Renal cortical epithelial cell (primary cell): ENCODE measurements at regions not wholly inside any gene's neighbourhood (a gene's known extent, or its start where the extent isn't known, plus 50 kb on each side); places are given as distances from the start of the nearest gene placed in this dataset.

Source experiments
- DNase-seq: peaks from one replicate; pipeline ENCODE4 v3.0.0-alpha.2; 2011; ENCODE audit warnings: low read depth

DNA sequence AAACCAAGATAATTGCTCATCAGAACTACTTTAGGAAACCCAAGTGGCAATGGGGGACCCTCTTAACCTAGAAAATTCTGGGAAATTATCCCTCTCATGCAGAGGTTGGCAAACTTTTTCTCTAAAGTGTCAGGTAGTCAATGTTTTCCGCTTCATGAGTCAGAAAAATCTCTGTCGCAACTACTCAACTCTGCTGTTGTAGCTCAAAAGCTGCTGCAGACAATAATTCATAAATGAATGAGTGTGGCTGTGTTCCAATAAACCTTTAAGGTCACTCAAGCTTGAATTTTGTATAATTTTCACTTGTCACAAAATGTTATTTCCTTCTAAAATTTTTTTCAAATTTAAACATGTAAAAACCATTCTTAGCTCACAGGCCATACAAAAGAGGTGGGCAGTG, 193.4 kb upstream of the MID1 start:
- peak; percentile 1 for DNase-seq

DNA sequence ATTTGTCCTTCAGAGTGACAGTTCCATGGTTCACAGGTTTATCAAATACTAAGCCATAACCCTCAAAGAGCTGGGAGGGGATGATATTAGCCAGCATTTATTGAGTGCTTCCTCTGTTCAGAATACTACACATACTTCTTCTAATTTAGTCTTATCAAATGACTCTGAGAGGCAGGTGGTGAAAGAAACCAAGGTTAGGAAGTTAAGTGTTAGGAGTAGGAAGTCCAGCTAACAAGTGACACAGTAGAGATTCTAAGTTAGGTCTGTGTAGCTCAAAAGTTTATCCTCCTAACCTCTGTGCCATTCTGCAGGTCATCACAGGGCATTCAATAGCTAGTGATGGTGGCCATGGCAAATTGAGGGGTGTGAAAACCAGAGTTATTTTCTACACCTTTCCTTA, 198.3 kb upstream of the MID1 start:
- no peak for DNase-seq

DNA sequence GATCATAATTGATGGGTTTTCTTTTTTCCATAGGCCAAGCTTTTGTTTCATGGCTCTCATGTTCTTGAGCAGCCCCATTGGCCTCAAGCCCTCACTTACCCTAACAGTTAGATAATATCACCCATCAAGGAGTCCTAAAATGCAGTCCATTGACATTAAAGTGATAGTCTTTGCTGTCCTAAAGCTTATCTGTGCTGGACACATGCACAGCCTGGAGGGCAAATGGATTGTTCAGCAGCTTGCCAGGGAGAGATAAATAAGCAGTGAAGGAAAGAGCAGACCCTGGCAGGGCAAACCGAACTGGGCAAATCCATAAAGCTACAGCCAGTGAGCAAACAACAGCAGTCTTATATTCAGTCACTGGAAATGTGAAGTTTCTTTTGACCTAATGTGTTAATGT, 199.6 kb upstream of the MID1 start:
- no peak for DNase-seq

DNA sequence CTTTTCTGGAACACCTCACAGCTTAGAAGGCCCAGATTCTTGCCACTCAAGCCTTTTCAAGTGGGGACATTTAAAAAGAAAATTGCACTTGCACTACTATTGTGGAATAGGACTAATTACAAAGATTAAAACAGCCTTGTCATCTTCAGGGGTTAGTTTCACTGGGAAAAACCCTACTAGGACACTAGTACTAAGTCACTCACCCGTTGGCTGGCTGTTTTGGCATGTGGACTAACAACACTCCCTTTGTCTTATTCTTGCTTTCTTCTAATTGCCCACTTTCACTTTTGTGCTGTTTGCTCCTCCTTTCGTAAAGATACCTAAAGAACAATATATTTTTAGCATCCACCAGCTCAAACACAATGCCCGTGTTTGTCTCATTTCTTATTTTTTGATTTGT, 200.9 kb upstream of the MID1 start:
- DNase-seq = no peak

DNA sequence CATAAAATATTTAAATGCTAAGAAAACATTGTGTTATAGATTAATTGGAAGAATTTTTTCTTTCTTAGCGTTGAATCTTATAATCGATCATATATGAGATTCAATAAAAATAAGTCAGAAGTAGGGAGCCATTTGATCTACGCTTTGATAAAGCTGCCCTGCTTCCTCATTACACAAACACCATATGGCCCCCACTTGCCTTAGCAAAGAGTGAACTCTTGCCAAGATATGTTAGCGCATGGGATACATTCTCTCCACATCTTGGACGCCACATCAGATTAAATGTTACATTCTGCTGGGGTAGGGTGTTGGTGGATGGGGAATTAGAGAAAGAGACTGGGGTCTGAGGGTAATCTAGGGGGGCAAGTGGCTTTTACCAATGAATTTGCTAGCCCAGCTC, 207.7 kb upstream of the MID1 start:
- no peak for DNase-seq

DNA sequence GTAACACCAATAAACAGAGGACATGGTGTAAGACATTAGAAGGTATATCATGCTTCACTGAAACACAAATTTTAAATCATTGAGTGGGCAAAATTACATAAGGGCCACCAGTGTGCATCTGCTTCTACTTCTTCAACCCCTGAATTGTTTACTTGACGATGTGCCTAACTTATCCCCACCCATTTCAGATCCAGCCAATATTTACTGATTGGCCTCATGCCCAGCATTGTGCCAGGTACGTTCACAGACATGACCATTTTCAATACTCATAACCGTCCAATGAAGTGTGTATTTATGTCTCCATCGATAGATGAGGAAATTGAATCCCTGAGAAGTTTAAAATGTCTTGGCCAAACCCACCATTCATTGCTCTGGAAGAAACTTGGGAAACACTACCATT, 208.3 kb upstream of the MID1 start:
- no peak for DNase-seq

DNA sequence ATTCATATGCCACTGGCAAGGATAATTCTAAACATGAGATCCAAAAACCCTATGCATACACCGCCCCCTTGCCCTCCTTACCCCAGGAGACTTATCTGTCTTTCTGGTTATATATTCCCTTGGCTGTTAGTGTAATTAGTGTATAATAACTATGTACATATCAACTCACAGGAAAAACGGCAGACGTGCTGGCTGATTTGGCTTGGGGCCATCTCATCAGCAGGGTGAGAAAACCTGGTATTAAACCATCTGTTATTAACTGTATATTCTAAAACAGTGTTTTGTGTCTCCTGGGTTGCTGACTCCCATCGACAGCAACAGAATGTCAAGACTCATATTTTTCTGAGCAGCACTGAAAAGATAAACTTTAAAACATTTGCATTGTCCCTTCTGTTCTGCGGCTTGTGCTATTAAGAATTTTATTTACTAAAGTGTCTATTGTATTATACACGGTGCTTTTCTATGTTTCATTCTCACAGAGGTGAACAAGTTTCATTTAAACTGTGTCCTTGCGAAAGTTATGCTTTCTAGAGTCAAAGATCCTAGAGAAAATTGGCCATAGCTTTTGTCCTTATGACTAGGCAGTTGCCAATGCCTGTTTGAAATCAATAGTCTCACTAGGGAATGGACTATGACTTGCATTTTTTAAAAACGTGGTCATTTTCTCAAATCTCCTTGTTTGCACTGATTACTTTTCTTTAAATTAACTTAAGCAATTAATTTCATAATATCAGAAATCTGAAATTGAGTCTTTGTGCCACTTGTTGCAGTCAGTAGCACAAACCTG, 211.5 kb upstream of the MID1 start:
- no peak for DNase-seq

DNA sequence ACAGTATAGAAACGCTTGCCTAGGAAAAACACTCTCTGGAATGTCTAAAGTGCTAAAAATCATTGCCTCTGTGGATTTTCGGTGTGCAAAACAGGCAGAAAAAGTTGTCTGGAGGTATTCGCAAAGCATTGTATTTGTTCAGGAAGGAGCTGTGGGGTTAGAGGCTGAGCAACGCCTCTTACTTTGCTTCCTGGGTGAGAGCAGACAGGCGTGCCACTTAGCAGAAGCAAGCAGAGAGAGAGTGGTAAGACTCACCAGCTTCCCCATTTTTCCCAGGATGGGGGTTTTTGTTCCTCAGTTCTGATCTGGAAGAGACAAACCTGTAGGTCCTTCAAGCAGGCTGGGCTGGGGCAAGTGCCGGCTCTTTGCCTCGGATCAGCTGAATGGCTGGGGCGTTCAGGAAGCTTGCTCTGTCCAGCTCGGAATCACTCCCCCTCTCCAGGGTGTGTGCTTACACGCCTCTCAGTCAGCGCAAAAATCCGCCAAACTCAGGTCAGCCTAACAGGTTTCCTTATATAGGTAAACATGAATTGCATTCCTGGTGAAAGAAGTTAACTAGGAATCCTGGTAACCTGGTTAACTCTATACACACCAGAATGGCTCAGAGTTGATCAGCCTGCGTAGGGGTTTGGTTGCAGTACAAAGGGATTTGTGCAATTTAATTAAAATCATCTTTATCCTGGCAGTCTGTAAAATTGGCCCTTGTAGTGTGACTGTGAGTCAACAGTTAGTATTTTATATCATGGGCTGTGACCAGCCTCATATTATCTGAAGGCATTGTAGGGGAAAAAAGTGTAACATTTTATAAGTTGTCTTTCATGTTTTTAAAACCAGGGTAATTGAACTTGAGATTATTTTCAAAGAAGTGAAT, 213.1 kb upstream of the MID1 start:
- DNase-seq = peak; percentile 42

DNA sequence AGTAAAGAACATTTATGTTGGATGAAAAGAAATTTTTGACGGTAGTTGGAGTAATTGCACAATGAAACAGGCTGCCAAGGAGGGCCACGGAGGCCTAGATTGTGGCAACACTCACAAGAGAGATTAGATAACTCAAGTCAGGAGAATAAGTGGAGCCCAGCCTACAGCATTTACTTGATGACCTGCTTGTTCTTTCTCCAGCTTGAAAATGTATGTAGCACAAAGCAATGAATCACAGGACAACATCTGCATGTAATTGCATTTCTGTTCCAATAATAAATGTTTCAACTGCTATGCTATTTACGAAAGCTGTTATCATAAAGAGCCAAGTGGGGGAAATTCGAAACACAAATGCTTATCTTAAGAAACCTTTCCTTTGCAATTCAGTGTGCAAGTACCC, 221.2 kb upstream of the MID1 start:
- no peak for DNase-seq

DNA sequence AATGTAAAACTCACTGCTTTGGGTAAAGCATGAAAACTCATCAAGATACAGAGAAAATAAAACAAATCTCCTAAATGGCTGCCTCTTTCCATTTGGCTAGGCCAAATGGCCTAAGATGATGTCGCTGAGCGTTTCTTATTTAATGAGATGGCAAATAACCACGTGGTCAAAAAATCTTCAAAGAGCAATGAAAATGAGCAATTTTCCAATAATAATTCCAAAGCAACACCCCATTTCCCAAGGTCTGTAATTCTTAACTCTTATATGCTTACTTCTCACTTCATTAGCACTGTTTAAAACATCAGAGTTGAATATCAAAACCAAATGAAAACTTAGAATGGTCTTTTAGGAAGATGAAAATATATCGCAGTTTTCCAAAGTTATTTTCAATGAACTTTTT, 222.3 kb upstream of the MID1 start:
- DNase-seq = no peak

DNA sequence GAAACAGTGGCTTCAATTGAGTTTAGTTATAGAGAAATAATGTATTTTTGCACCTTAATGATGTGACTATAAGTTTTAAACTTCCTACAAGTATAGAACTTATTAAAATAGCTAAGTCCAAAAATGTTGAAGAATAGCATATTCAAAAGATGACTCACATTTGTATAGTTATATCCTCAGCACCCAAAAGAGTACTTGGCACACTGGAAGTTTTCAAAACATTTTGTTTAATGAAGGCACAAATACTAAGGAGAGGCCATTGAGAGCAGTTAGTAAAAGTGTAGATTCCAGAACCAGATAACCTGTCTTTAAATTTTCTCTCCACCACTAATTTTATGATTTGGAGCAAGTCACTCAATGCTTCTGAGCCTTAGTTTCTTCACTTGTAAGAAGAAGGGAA, 226.9 kb upstream of the MID1 start:
- DNase-seq = no peak

DNA sequence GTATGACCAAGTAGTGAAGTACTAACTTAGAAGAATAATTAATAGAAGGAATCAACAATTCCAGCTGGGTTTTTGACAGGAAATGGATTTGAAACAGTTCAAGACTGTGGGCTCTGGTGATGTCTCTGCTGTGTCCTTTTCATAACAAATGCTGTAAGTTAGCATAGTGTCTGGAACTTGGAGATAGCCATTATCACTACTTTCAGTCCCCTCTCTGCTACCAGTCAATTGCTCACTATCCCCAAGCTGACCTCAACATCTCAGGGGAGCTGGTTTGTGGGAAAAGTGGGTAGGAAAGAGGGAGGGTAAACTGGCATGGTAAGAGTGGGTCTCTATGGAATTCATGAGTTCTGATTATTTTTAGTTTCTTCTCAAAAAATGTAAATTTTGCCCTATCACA, 231.4 kb upstream of the MID1 start:
- no peak for DNase-seq

DNA sequence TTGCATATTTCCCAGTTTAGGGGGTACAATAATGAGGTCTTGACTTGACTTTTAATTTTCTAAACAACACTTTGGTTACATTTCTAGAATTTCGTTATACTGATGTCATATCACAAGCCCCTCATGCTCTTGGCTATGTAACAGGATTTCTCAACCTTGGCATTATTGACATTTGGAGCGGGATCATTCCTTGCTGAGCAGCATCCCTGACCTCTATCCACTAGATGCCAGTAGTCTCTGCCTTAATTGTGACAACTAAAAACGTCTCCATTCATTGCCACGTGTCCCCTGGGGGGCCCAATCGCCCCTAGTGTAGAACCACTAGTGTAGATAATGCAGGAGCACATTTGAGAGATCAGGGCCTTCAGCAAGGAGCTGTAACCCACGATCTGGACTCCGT, 234.2 kb upstream of the MID1 start:
- DNase-seq = no peak

DNA sequence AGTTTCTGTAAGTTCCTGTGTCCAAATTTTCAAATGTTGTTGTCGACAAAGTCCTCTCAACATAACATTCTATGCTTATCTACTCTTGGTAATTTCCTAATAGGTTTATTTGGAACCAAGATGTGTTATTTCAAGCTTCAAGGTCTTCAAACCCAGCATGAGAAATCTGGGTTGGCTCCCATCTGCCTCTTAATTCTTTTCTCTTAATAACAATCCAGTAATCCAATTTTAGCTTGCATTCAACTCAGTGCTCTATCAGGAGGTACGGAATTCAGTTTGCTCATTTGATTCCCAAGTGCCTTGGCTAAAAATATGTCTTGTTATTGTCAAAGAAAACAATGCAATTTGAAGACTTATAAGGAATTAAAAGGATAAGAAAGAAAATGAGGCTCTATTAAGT, 235.5 kb upstream of the MID1 start:
- no peak for DNase-seq

DNA sequence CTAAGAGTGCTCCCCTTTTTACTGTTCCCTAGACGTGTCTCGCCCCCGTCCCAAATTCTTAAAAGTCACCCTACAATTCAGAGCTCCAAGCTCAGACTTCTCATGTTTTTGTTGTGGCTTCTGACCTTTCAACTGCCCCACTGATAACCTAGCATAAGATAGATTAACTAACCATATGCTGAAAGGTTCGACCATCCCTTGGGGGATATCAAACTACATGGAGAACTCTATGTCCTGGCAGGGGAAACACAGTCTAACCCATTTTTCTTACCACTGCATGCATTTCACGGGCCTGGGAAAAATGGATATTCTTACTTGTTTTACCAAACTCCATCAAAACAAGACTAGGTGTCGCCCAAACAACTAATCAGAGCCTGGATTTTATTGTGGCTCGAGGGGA, 236.4 kb upstream of the MID1 start:
- no peak for DNase-seq

DNA sequence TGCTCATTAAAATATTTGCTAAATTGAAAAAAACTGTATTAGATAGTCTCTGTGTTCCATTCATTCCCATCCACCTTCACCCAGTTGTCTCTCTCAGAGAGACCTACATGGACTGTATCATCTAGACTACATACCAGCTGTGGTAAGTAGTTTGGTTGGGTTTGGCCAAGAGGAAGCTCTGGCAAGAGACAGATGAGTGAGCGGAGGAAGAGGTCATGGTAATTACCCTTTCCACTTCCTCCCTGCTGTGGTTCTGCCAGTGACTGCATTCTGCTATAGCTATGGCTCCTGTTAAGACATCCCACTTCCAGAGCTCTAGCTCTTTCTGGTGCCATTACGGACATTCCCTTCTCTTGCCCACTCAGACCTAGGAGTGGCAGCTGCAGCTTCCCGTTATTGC, 239.0 kb upstream of the MID1 start:
- no peak for DNase-seq

DNA sequence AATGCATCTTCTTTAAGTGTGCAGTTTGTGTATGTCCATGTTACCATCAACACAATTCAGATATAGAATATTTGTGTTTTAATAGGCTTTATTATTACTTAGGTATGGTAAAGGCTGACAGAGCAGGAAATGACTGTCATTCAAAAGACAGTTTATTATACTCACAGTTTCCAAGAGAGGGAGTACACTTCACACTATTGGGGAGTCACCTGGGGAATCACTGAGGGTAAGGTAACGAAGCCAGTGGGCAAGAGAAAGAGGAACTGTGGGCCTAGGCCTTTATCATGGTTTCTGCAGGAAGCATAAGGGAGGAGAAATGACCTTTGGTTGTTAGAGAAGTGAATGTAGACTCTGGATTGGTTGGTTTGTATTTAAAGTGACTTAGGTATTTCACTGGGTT, 235.1 kb upstream of the HCCS start:
- no peak for DNase-seq

DNA sequence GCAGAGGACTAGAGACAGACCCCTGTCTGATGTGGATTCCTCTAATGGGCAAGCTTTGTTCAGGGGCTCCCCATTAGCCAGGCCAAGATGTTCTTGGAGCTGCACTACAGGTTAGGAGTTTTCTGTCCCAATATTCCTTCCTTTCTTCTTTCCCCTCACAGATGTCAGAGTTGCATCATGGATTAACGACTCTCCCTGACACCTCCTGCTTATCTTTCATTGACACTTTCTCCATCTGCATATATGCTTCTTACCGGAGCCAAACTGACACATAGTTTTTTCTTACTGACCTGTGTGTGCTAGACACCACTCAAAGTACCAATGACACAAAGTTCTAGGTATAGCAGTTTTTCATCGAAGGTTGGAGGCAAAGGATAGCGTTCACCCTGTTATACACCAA, 228.6 kb upstream of the HCCS start:
- DNase-seq = no peak

DNA sequence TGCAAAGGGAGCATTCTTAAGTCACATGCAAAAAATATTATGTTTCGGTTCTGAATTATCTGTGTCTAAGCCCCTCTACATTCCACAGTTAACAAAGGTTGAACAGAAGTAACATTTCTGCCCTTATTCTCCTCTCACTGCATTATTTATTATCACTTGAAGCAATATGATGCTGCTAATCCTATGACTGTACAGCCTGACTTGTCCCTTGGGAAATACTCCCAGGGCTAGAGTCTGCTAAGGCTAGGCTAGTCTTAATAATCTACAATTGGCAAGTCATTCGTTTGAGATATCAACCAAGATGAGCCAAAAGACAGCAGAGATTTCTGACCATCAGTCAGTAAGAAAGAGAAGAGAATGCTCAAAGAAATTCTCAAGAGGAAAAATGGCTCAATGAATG, 226.9 kb upstream of the HCCS start:
- no peak for DNase-seq

DNA sequence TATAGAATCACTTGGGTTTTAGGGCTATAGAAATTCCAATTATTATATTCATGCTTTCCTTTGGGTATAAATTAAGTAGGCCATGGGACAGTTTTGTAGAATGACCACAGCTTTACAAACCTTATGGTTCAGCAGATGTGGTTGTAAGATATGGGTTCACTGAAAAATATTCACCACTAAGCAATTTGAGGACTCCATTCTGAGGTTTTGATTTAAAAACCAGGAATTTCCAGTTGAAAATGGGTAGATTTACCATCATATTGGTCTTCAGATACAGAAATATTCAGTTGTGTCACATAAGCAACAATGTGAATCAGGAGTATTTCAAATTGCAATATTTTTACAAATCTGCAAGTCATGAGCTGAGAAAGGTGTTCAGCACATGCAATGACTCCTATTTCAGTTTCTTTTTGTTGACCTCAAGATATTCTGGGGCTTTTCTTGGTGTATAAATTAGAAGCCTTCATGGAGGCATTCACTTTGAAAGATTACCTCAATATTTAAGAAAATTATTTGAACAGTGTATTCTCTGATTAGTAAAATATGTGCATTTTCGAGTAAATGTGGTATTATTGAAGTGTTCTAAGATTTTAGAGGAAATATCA, 218.4 kb upstream of the HCCS start:
- peak; percentile 41 for DNase-seq

DNA sequence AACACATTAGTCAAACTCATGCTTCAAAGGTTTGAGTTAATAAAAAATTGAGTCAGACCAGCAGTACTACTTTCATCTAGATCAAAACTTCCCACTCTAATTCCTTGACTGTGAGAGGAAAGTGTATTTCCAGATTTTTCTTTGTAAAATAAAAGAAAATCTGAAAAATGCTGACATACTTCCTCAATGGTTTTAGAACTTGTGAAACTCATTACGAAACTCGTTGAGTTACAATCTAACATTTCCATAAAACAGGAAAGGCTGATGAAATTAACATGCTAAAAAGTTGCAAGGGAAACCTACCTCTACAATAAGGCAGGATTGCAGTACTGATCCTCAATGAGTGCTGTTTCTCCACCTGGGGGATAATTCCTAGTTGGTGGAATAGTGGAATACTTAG, 217.8 kb upstream of the HCCS start:
- DNase-seq = peak; percentile 19

DNA sequence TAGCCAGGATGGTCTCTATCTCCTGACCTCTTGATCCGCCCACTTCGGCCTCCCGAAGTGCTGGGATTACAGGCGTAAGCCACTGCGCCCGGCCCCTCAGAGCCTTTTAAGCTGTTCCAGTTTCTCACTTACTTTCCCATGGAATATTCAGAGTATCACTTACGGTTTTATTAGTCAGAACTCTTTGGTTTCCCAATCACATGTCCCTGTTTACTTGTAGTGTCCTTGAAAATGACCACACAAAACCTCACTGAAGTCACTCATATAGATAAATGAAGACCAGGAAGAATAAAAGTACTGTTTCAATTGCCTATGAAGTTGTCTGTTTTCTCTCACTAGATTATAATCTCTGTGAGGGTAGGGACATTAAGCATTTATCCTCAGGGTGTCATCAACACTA, 217.2 kb upstream of the HCCS start:
- peak; percentile 4 for DNase-seq

DNA sequence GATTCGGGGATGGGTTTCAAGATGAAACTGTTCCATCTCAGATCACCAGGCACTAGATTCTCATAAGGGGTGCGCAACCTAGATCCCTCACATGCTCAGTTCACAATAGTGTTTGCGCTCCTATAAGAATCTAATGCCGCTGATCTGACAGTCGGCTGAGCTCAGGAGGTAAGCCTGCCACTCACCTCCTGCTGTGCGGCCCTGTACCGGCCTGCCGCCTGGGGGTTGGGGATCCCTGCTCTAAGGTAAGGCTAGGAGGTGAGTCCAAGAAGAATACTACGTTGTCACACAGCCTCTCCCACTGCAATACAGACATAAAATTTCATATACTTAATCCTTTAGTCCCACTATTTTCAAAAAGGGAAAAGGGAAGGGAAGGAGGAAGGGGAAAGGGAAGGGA, 213.4 kb upstream of the HCCS start:
- DNase-seq = no peak
